Endothelial cell of umbilical vein (primary cell): ENCODE measurements at regions not wholly inside any gene's neighbourhood (a gene's known extent, or its start where the extent isn't known, plus 50 kb on each side); places are given as distances from the start of the nearest gene placed in this dataset.

Experiments
- BruUV-seq: library from RNA; stranded (reverse); fragments of 400-500 nt; replicated peaks from 2 replicates; lab custom pipeline; 2021; lab: Mats Ljungman, UMichigan
- CTCF ChIA-PET: fragments of 300-600, 350-600 bp; sonication (Branson Sonifier 250); formaldehyde crosslinking; loops from one replicate; lab custom pipeline; 2021; ENCODE audit warnings: antibody characterized with exemption, inconsistent platforms; lab: Charles Lee
- POLR2A ChIA-PET: fragments of 300-600, 350-600 bp; sonication (Branson Sonifier 250); formaldehyde crosslinking; loops from one replicate; lab custom pipeline; 2021; ENCODE audit warnings: antibody characterized with exemption, inconsistent platforms; lab: Charles Lee
- DNase-seq: peaks from one replicate; pipeline ENCODE4 v3.0.0-alpha.2; 2011; ENCODE audit warnings: low read depth, low spot score
- FAIRE-seq: peaks from 2 replicates; lab custom pipeline; 2011; peaks lifted over from hg19 to GRCh38; lab: Jason Lieb, UNC
- H2AFZ ChIP-seq: 2 replicates; pipeline ENCODE4 v1.6.0; 2012; ENCODE audit warnings: low read depth, low read length, control low read depth, inconsistent platforms
- H3K27ac ChIP-seq: 2 replicates; pipeline ENCODE4 v1.5.1; 2011; ENCODE audit warnings: low read depth, mild to moderate bottlenecking, control low read depth, low read length, moderate library complexity; ENCODE audit not compliant: insufficient read depth
- H3K27me3 ChIP-seq, 2 experiments: 2 replicates each; pipeline versions ENCODE4 v1.6.0 to v1.6.1; 2011; ENCODE audit warnings: low read length in 2 of 2, mixed read lengths in 1 of 2; ENCODE audit not compliant: control insufficient read depth in 2 of 2, insufficient read depth in 2 of 2
- H3K36me3 ChIP-seq, 2 experiments: 2 replicates in 1 of 2; 3 replicates in 1 of 2; pipeline ENCODE4 v1.5.1; 2011; ENCODE audit warnings: low read length in 2 of 2, mild to moderate bottlenecking in 1 of 2, moderate library complexity in 1 of 2; ENCODE audit not compliant: control insufficient read depth in 2 of 2, insufficient read depth in 2 of 2; ENCODE audit errors: extremely low read depth in 1 of 2
- H3K4me1 ChIP-seq: 3 replicates; pipeline ENCODE4 v1.5.1; 2011; ENCODE audit warnings: mild to moderate bottlenecking, low read length; ENCODE audit not compliant: control insufficient read depth, insufficient read depth; ENCODE audit errors: extremely low read depth
- H3K4me2 ChIP-seq: 2 replicates; pipeline ENCODE4 v1.6.1; 2011; ENCODE audit warnings: low read length, control low read depth, mixed read lengths; ENCODE audit not compliant: insufficient read depth
- H3K4me3 ChIP-seq, 3 experiments: fragments of 200-600 bp in 1 of 3; sonication (generic), shearing (Covaris generic) in 1 of 3; replicated peaks in 1 of 3; 2 replicates each; pipeline ENCODE4 v1.5.1; 2011 to 2016; ENCODE audit warnings: control low read depth in 3 of 3, low read length in 3 of 3, mild to moderate bottlenecking in 2 of 3, inconsistent platforms in 1 of 3, low read depth in 1 of 3, moderate library complexity in 1 of 3; ENCODE audit not compliant: insufficient read depth in 1 of 3
- H3K79me2 ChIP-seq: 2 replicates; pipeline ENCODE4 v1.6.0; 2012; ENCODE audit warnings: low read length, inconsistent platforms; ENCODE audit not compliant: control insufficient read depth, insufficient read depth
- H3K9ac ChIP-seq: replicated peaks from 2 replicates; pipeline ENCODE3; 2011; ENCODE audit warnings: low read length, control low read depth; ENCODE audit not compliant: insufficient read depth; ENCODE audit errors: extremely low read depth
- H3K9me1 ChIP-seq: replicated peaks from 3 replicates; pipeline ENCODE4 v1.6.0; 2011; ENCODE audit warnings: mild to moderate bottlenecking, low read length; ENCODE audit not compliant: control insufficient read depth, insufficient read depth; ENCODE audit errors: extremely low read depth
- H3K9me3 ChIP-seq: replicated peaks from 2 replicates; pipeline ENCODE4 v1.5.1; 2012; ENCODE audit warnings: low read length, inconsistent platforms; ENCODE audit not compliant: control insufficient read depth, insufficient read depth
- H4K20me1 ChIP-seq: replicated peaks from 2 replicates; pipeline ENCODE3; 2011; ENCODE audit warnings: mild to moderate bottlenecking, low read length; ENCODE audit not compliant: control insufficient read depth, insufficient read depth; ENCODE audit errors: extremely low read depth
- CTCF ChIP-seq, 2 donors: IDR thresholded peaks; 1 replicate in 1 of 2; 2 replicates in 1 of 2; pipeline ENCODE4 v1.5.1; 2011; ENCODE audit warnings: low read length in 2 of 2, mild to moderate bottlenecking in 2 of 2, moderate library complexity in 2 of 2, control low read depth in 1 of 2, inconsistent platforms in 1 of 2, low read depth in 1 of 2; ENCODE audit not compliant: insufficient read depth in 1 of 2; ENCODE audit errors: extremely low read depth in 1 of 2
- EZH2 ChIP-seq: IDR thresholded peaks from 2 replicates; pipeline ENCODE4 v1.6.1; 2012; ENCODE audit warnings: borderline replicate concordance, low read depth, mild to moderate bottlenecking, moderate library complexity, low read length, inconsistent platforms; ENCODE audit not compliant: severe bottlenecking
- FOS ChIP-seq: IDR thresholded peaks from 2 replicates; pipeline ENCODE4 v1.6.1; 2011; ENCODE audit warnings: mild to moderate bottlenecking, low read length, moderate library complexity, borderline replicate concordance; ENCODE audit not compliant: insufficient read depth
- GATA2 ChIP-seq: IDR thresholded peaks from 2 replicates; pipeline ENCODE4 v1.7.0; 2011; ENCODE audit warnings: low read depth, mild to moderate bottlenecking, moderate library complexity, mixed read lengths, low read length; ENCODE audit not compliant: insufficient read length, insufficient read depth
- MAX ChIP-seq: IDR thresholded peaks from 2 replicates; pipeline ENCODE4 v1.6.1; 2011; ENCODE audit not compliant: insufficient read depth, insufficient read length
- MYC ChIP-seq: IDR thresholded peaks from one replicate; pipeline ENCODE4 v1.6.1; 2011; ENCODE audit warnings: mild to moderate bottlenecking, low read depth, low read length
- POLR2AphosphoS5 ChIP-seq: IDR thresholded peaks from 2 replicates; pipeline ENCODE4 v1.6.1; 2012; ENCODE audit warnings: low read depth, mild to moderate bottlenecking, control low read depth, low read length, moderate library complexity; ENCODE audit not compliant: insufficient read depth
- dilution Hi-C: fragments of 300-500 bp; cut with MboI; formaldehyde crosslinking; loops from one replicate; pipeline ENCODE4 v1.15.0; 2019; ENCODE audit warnings: low sequenced_read_pairs; ENCODE audit not compliant: extremely low pct_ligation_motif_present
- intact Hi-C: fragments of 100-400 bp; cut with micrococcal nuclease; formaldehyde crosslinking; loops from one replicate; pipeline ENCODE4 v1.10.0; 2022

- Histone ChIP-seq H3K79me2 (no peaks in the 10 kb centered on the region), H3K4me3 (no peak overlapping the region), H3K4me1 (no peaks in the 10 kb centered on the region), H2AFZ (no peak overlapping the region), H3K27me3 (no peaks in the 10 kb centered on the region), H3K27ac (no peak overlapping the region), H3K9me1 (no peaks in the 10 kb centered on the region), H4K20me1 (no peaks in the 10 kb centered on the region), H3K9me3 (no peaks in the 10 kb centered on the region), H3K36me3 (no peaks in the 10 kb centered on the region), H3K4me2 (no peak overlapping the region), H3K9ac (no peak overlapping the region)
- BruUV-seq, result no TSS peak
- no peak for DNase-seq
- CTCF ChIA-PET, result interaction anchor here (1.0 to 1.8 kb wide), 2 partner anchors 11 to 14 kb away, joined by 3 read pairs; no protein-coding TSS in a partner anchor
- TF ChIP-seq MAX, result no peak
- POLR2A ChIA-PET, result no interaction called here
- dilution Hi-C loops, result no loop called here
- intact Hi-C loops, result no loop called here
- no peak for FAIRE-seq
These were observed 388.4 kb upstream of the CBLB start for GRCh38 chr3:106257172-106257571.

GRCh38 chr3:106261396-106261795 is 392.6 kb upstream of the CBLB start:
- no peak for TF ChIP-seq FOS
- TF ChIP-seq CTCF (IDR thresholded peaks at IDR 0.05; ENCODE audit: extremely low read depth in 1 of 2, insufficient read depth in 1 of 2, low read depth in 1 of 2, low read length in 2 of 2), result no peak
- no peak for TF ChIP-seq POLR2AphosphoS5
- TF ChIP-seq MAX, result no peak
- no peak for TF ChIP-seq GATA2
- no peak for TF ChIP-seq MYC
- TF ChIP-seq EZH2, result no peak
- Histone ChIP-seq H3K4me3 (no peak overlapping the region), H3K9me3 (no peaks in the 10 kb centered on the region), H3K4me2 (no peak overlapping the region), H4K20me1 (no peaks in the 10 kb centered on the region), H3K27me3 (no peaks in the 10 kb centered on the region), H2AFZ (no peak overlapping the region), H3K79me2 (no peaks in the 10 kb centered on the region), H3K4me1 (no peaks in the 10 kb centered on the region), H3K9ac (no peak overlapping the region), H3K27ac (no peak overlapping the region), H3K9me1 (no peaks in the 10 kb centered on the region), H3K36me3 (no peaks in the 10 kb centered on the region)
- CTCF ChIA-PET, result no interaction called here
- intact Hi-C loops, result no loop called here
- FAIRE-seq (no peak), DNase-seq (no peak)
- no TSS peak for BruUV-seq
- dilution Hi-C loops, result no loop called here
- POLR2A ChIA-PET, result no interaction called here
